HCT116 (cell line): ENCODE measurements at regions not wholly inside any gene's neighbourhood (a gene's known extent, or its start where the extent isn't known, plus 50 kb on each side); places are given as distances from the start of the nearest gene placed in this dataset.

Experiments used
- ATAC-seq: fragments of 200-7000 bp; cut with Tn5 transposase; 2 replicates; pipeline ENCODE4 v1.9.1; 2020; ENCODE audit warnings: mild to moderate bottlenecking, moderate library complexity
- BruUV-seq: library from RNA; stranded (reverse); fragments of 400-500 nt; replicated peaks from 2 replicates; lab custom pipeline; 2021; lab: Mats Ljungman, UMichigan
- CTCF ChIA-PET: fragments of 300-600 bp; sonication (Branson Sonifier 250); formaldehyde crosslinking; loops from one replicate; lab custom pipeline; 2021; ENCODE audit warnings: antibody characterized with exemption; lab: Charles Lee
- POLR2A ChIA-PET: fragments of 300-600, 350-600 bp; sonication (Branson Sonifier 250); formaldehyde crosslinking; loops from one replicate; lab custom pipeline; 2021; ENCODE audit warnings: antibody characterized with exemption; lab: Charles Lee
- RAD21 ChIA-PET, 2 experiments: fragments of 300-600 bp; sonication (Branson Sonifier 250); formaldehyde crosslinking; loops; one replicate each; lab custom pipeline; 2023; ENCODE audit warnings: low total read pairs in 2 of 2; ENCODE audit not compliant: uncharacterized antibody in 2 of 2, unreplicated experiment in 2 of 2, low non-redundant PET in 1 of 2; lab: Charles Lee
- DNase-seq: peaks from one replicate; pipeline ENCODE4 v3.0.0-alpha.2; 2010; ENCODE audit warnings: low read depth, low spot score
- H2AFZ ChIP-seq: fragments of 200-600 bp; shearing (Covaris generic), sonication (generic); 2 replicates; pipeline ENCODE4 v1.6.1; 2017; ENCODE audit warnings: low read depth, mixed run types, mixed read lengths, antibody characterized with exemption, low read length; ENCODE audit not compliant: poor library complexity, severe bottlenecking
- H3K27ac ChIP-seq: 2 replicates; pipeline ENCODE4 v1.5.1; 2012; ENCODE audit warnings: low read depth, low read length
- H3K27me3 ChIP-seq: fragments of 200-600 bp; sonication (generic); 2 replicates; pipeline ENCODE4 v1.6.1; 2016; ENCODE audit warnings: mixed run types, low read length, mixed read lengths; ENCODE audit not compliant: insufficient read depth
- H3K36me3 ChIP-seq, 2 experiments: fragments of 200-500 bp in 1 of 2; fragments of 200-600 bp in 1 of 2; sonication (Bioruptor generic) in 1 of 2; sonication (generic) in 1 of 2; 2 replicates each; pipeline versions ENCODE4 v1.5.1 to v1.6.1; 2014 to 2016; ENCODE audit warnings: low read length in 2 of 2, inconsistent platforms in 1 of 2, mixed read lengths in 1 of 2, mixed run types in 1 of 2; ENCODE audit not compliant: insufficient read depth in 2 of 2, control insufficient read depth in 1 of 2
- H3K4me1 ChIP-seq, 2 experiments: fragments of 200-600 bp in 1 of 2; sonication (generic) in 1 of 2; 2 replicates each; pipeline versions ENCODE4 v1.5.1 to v1.6.1; 2012 to 2017; ENCODE audit warnings: low read length in 2 of 2, inconsistent platforms in 1 of 2, mild to moderate bottlenecking in 1 of 2, mixed read lengths in 1 of 2, mixed run types in 1 of 2, moderate library complexity in 1 of 2; ENCODE audit not compliant: insufficient read depth in 2 of 2, control insufficient read depth in 1 of 2
- H3K4me2 ChIP-seq: fragments of 200-600 bp; sonication (generic); 2 replicates; pipeline ENCODE4 v1.6.1; 2017; ENCODE audit warnings: mixed run types, low read length, mixed read lengths
- H3K4me3 ChIP-seq, 2 experiments: fragments of 200-600 bp in 1 of 2; sonication (generic) in 1 of 2; replicated peaks in 1 of 2; 2 replicates each; pipeline ENCODE4 v1.5.1; 2011 to 2016; ENCODE audit warnings: low read length in 2 of 2, control low read depth in 1 of 2, low read depth in 1 of 2, mild to moderate bottlenecking in 1 of 2, mixed read lengths in 1 of 2, mixed run types in 1 of 2
- H3K79me2 ChIP-seq: fragments of 200-600 bp; sonication (generic); 2 replicates; pipeline ENCODE4 v1.6.1; 2017; ENCODE audit warnings: mild to moderate bottlenecking, mixed run types, low read length, moderate library complexity, mixed read lengths; ENCODE audit not compliant: insufficient read depth
- H3K9ac ChIP-seq: fragments of 200-600 bp; sonication (generic); 2 replicates; pipeline ENCODE4 v1.6.1; 2016; ENCODE audit warnings: low read length, mixed read lengths
- H3K9me2 ChIP-seq: fragments of 200-600 bp; sonication (generic), shearing (Covaris generic); 2 replicates; pipeline ENCODE4 v1.6.1; 2017; ENCODE audit warnings: mixed run types, mild to moderate bottlenecking, moderate library complexity; ENCODE audit not compliant: insufficient read depth
- H3K9me3 ChIP-seq, 2 experiments: fragments of 200-500 bp in 1 of 2; fragments of 200-600 bp in 1 of 2; sonication (Bioruptor generic) in 1 of 2; sonication (generic) in 1 of 2; 2 replicates each; pipeline ENCODE4 v1.6.1; 2014 to 2017; ENCODE audit warnings: low read length in 2 of 2, mixed read lengths in 2 of 2, inconsistent platforms in 1 of 2, low read depth in 1 of 2, mild to moderate bottlenecking in 1 of 2, mixed run types in 1 of 2, moderate library complexity in 1 of 2; ENCODE audit not compliant: control insufficient read depth in 1 of 2, insufficient read depth in 1 of 2
- H4K20me1 ChIP-seq: fragments of 200-600 bp; sonication (generic), shearing (Covaris generic); 2 replicates; pipeline ENCODE4 v1.6.1; 2017; ENCODE audit warnings: mixed run types, mild to moderate bottlenecking, moderate library complexity; ENCODE audit not compliant: insufficient read depth
- CBX3 ChIP-seq: IDR thresholded peaks from 2 replicates; pipeline ENCODE4 v1.6.1; 2012; ENCODE audit warnings: low read depth
- CEBPB ChIP-seq: IDR thresholded peaks from 2 replicates; pipeline ENCODE4 v1.6.1; 2012; ENCODE audit warnings: low read depth
- CTCF ChIP-seq, 3 experiments: fragments of 200-600 bp in 1 of 3; sonication (generic) in 1 of 3; IDR thresholded peaks in 2 of 3; conservative IDR thresholded peaks in 1 of 3; 2 replicates each; pipeline ENCODE4 v1.5.1; 2012 to 2017; ENCODE audit warnings: low read depth in 2 of 3, low read length in 2 of 3, antibody characterized with exemption in 1 of 3, borderline replicate concordance in 1 of 3, control low read depth in 1 of 3, mild to moderate bottlenecking in 1 of 3, mixed read lengths in 1 of 3, mixed run types in 1 of 3, moderate library complexity in 1 of 3; ENCODE audit not compliant: insufficient read depth in 1 of 3
- ELF1 ChIP-seq: IDR thresholded peaks from 2 replicates; pipeline ENCODE4 v1.6.1; 2012; ENCODE audit warnings: low read depth, borderline replicate concordance
- FOSL1 ChIP-seq: IDR thresholded peaks from 2 replicates; pipeline ENCODE4 v1.6.1; 2012; ENCODE audit warnings: low read depth
- JUND ChIP-seq: IDR thresholded peaks from 2 replicates; pipeline ENCODE4 v1.6.1; 2012
- MAX ChIP-seq: IDR thresholded peaks from 2 replicates; pipeline ENCODE4 v1.6.1; 2012
- POLR2AphosphoS5 ChIP-seq: IDR thresholded peaks from 2 replicates; pipeline ENCODE4 v1.6.1; 2011; ENCODE audit warnings: mild to moderate bottlenecking, low read depth, low read length, moderate library complexity
- RAD21 ChIP-seq: IDR thresholded peaks from 2 replicates; pipeline ENCODE4 v1.6.1; 2012; ENCODE audit warnings: low read depth, mild to moderate bottlenecking
- REST ChIP-seq: IDR thresholded peaks from 2 replicates; pipeline ENCODE4 v1.6.1; 2012; ENCODE audit warnings: low read depth
- SIN3A ChIP-seq: IDR thresholded peaks from 2 replicates; pipeline ENCODE4 v1.6.1; 2012; ENCODE audit warnings: low read depth
- SRF ChIP-seq: IDR thresholded peaks from 2 replicates; pipeline ENCODE4 v1.6.1; 2012; ENCODE audit warnings: low read depth
- TCF7L2 ChIP-seq: IDR thresholded peaks from 2 replicates; pipeline ENCODE4 v1.7.0; 2011; ENCODE audit warnings: borderline replicate concordance, inconsistent platforms; ENCODE audit not compliant: insufficient read depth, insufficient read length; ENCODE audit errors: extremely low read depth
- ZFX ChIP-seq: fragments of 450-650 bp; IDR thresholded peaks from 2 replicates; pipeline ENCODE4 v1.6.1; 2017
- ZNF274 ChIP-seq: fragments of 200-500 bp; sonication (Bioruptor generic); IDR thresholded peaks from 2 replicates; pipeline ENCODE4 v1.6.1; 2014; ENCODE audit warnings: mild to moderate bottlenecking, low read depth, low read length, inconsistent platforms
- intact Hi-C: fragments of 100-400 bp; cut with micrococcal nuclease; formaldehyde crosslinking; loops from 2 replicates; pipeline ENCODE4 v1.10.0; 2022
- TF ChIP-seq, protein P1 (sequence below): IDR thresholded peaks from 2 replicates; pipeline ENCODE4 v1.6.1; 2012

- ChIA-PET CTCF (no interaction called here), POLR2A (no interaction called here)
- no TSS peak for BruUV-seq
These were observed 221.8 kb upstream of the ATP6AP2 start for GRCh38 chrX:40358994-40359393.

More at GRCh38 chrX:40358994-40359393, 221.8 kb upstream of the ATP6AP2 start:
- H3K79me2 ChIP-seq = no peaks in the 10 kb centered on the region
- H3K4me2 ChIP-seq = no peak overlapping the region
- intact Hi-C loops = no loop called here
- H3K9ac ChIP-seq = no peak overlapping the region
- no peaks in the 10 kb centered on the region for H3K4me1 ChIP-seq
- no peak overlapping the region for H2AFZ ChIP-seq
- H3K36me3 ChIP-seq = no peaks in the 10 kb centered on the region
- DNase-seq (no peak), ATAC-seq (no peak)
- no peaks in the 10 kb centered on the region for H4K20me1 ChIP-seq
- no peak overlapping the region for H3K4me3 ChIP-seq
- H3K27ac ChIP-seq = no peak overlapping the region
- no peaks in the 10 kb centered on the region for H3K9me2 ChIP-seq
- no peaks in the 10 kb centered on the region for H3K9me3 ChIP-seq
- H3K27me3 ChIP-seq = no peaks in the 10 kb centered on the region
- TF ChIP-seq POLR2AphosphoS5 (no peak), CTCF (IDR thresholded peaks at IDR 0.05 in 2 of 3, conservative IDR thresholded peaks at IDR 0.05 in 1 of 3; ENCODE audit: borderline replicate concordance in 1 of 3, insufficient read depth in 1 of 3, low read depth in 2 of 3, low read length in 2 of 3) (no peak), MAX (no peak), FOSL1 (no peak), ZFX (no peak), ZNF274 (no peak), REST (no peak), SIN3A (no peak), SRF (no peak), TCF7L2 (no peak), CEBPB (no peak), CBX3 (no peak), JUND (no peak), RAD21 (no peak), ELF1 (no peak)
- TF ChIP-seq, protein P1, sequence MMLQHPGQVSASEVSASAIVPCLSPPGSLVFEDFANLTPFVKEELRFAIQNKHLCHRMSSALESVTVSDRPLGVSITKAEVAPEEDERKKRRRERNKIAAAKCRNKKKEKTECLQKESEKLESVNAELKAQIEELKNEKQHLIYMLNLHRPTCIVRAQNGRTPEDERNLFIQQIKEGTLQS = no peak
- RAD21 ChIA-PET = no interaction called here
